ENCODE measurements at regions not wholly inside any gene's neighbourhood (a gene's known extent, or its start where the extent isn't known, plus 50 kb on each side); places are given as distances from the start of the nearest gene placed in this dataset.
"Not testable (repeated sequence)": the region's sequence is repeated elsewhere in the genome, so short reads cannot be mapped to it uniquely, and the experiment has no call there.

- no peak for TF ChIP-seq CTCF (IDR thresholded peaks at IDR 0.05; ENCODE audit: insufficient read depth, low read depth, low read length, missing control alignments)
- DNase-seq (ENCODE audit: low read depth): no peak
- H3K4me3 ChIP-seq (ENCODE audit: low read length): no peak overlapping the region
Observed at GRCh38 chr12:46653311-46653710, 172.5 kb downstream of the SLC38A4 start.

- no peak for TF ChIP-seq CTCF (IDR thresholded peaks at IDR 0.05; ENCODE audit: insufficient read depth, low read depth, low read length, missing control alignments)
- H3K4me3 ChIP-seq (ENCODE audit: low read length): no peak overlapping the region
- no peak for DNase-seq (ENCODE audit: low read depth)
Observed at GRCh38 chr12:46652692-46653091, 173.1 kb downstream of the SLC38A4 start.

- H3K4me3 ChIP-seq (ENCODE audit: low read length): no peak overlapping the region
- no peak for DNase-seq (ENCODE audit: low read depth)
- TF ChIP-seq CTCF (IDR thresholded peaks at IDR 0.05; ENCODE audit: insufficient read depth, low read depth, low read length, missing control alignments): no peak
Observed at GRCh38 chr12:46650688-46651087, 175.1 kb downstream of the SLC38A4 start.

GRCh38 chr12:46649433-46649832, 176.4 kb downstream of the SLC38A4 start:
- DNase-seq (ENCODE audit: low read depth): no peak
- TF ChIP-seq CTCF (IDR thresholded peaks at IDR 0.05; ENCODE audit: insufficient read depth, low read depth, low read length, missing control alignments): no peak
- H3K4me3 ChIP-seq (ENCODE audit: low read length): no peak overlapping the region

- no peak for DNase-seq (ENCODE audit: low read depth)
- no peak overlapping the region for H3K4me3 ChIP-seq (ENCODE audit: low read length)
- TF ChIP-seq CTCF (IDR thresholded peaks at IDR 0.05; ENCODE audit: insufficient read depth, low read depth, low read length, missing control alignments): no peak
Observed at GRCh38 chr12:46647034-46647433, 178.8 kb downstream of the SLC38A4 start.

- not testable (repeated sequence) for H3K4me3 ChIP-seq (ENCODE audit: low read length); DNase-seq (ENCODE audit: low read depth)
Observed at GRCh38 chr12:46641649-46642048, 184.1 kb downstream of the SLC38A4 start.

- DNase-seq (ENCODE audit: low read depth): no peak
- H3K4me3 ChIP-seq (ENCODE audit: low read length): no peak overlapping the region
- TF ChIP-seq CTCF (IDR thresholded peaks at IDR 0.05; ENCODE audit: insufficient read depth, low read depth, low read length, missing control alignments): no peak
Observed at GRCh38 chr12:46635818-46636217, 190.0 kb downstream of the SLC38A4 start.

Data from epithelial cell of esophagus (primary cell).